ENCODE measurements at regions not wholly inside any gene's neighbourhood (a gene's known extent, or its start where the extent isn't known, plus 50 kb on each side); places are given as distances from the start of the nearest gene placed in this dataset.
A peak's percentile ranks its signal among the peaks of the same experiment; 100 is the strongest.

GRCh38 chr9:86730163-86730928 is 217.0 kb downstream of the GAS1 start:
- DNase-seq (ENCODE audit: low read depth) = no peak

- DNase-seq (ENCODE audit: low read depth) = no peak
Measured at GRCh38 chr9:86724529-86724928, 222.8 kb downstream of the GAS1 start.

GRCh38 chr9:86723346-86723745 is 224.0 kb downstream of the GAS1 start:
- no peak for DNase-seq (ENCODE audit: low read depth)

GRCh38 chr9:86722706-86723075 is 224.6 kb downstream of the GAS1 start:
- DNase-seq (ENCODE audit: low read depth) = no peak

GRCh38 chr9:86721843-86722705 is 225.2 kb downstream of the GAS1 start:
- DNase-seq (ENCODE audit: low read depth) = peak; percentile 85

- DNase-seq (ENCODE audit: low read depth) = no peak
Measured at GRCh38 chr9:86721226-86721781, 226.0 kb downstream of the GAS1 start.

- no peak for DNase-seq (ENCODE audit: low read depth)
Measured at GRCh38 chr9:86720639-86721225, 226.6 kb downstream of the GAS1 start.

GRCh38 chr9:86718388-86719049 is 228.8 kb downstream of the GAS1 start:
- DNase-seq (ENCODE audit: low read depth) = no peak

GRCh38 chr9:86716326-86716922 is 230.9 kb downstream of the GAS1 start:
- DNase-seq (ENCODE audit: low read depth) = no peak

- DNase-seq (ENCODE audit: low read depth) = peak; percentile 82
Measured at GRCh38 chr9:86714999-86715398, 232.3 kb downstream of the GAS1 start.

- peak; percentile 64 for DNase-seq (ENCODE audit: low read depth)
Measured at GRCh38 chr9:86713970-86714369, 233.3 kb downstream of the GAS1 start.

- DNase-seq (ENCODE audit: low read depth) = no peak
Measured at GRCh38 chr9:86713470-86713869, 233.8 kb downstream of the GAS1 start.

- DNase-seq (ENCODE audit: low read depth) = no peak
Measured at GRCh38 chr9:86708918-86709835, 238.1 kb downstream of the GAS1 start.

- no peak for DNase-seq (ENCODE audit: low read depth)
Measured at GRCh38 chr9:86707932-86708510, 239.3 kb downstream of the GAS1 start.

GRCh38 chr9:86706391-86706790 is 240.9 kb downstream of the GAS1 start:
- DNase-seq (ENCODE audit: low read depth) = no peak

GRCh38 chr9:86705490-86705889 is 241.8 kb downstream of the GAS1 start:
- DNase-seq (ENCODE audit: low read depth) = no peak

GRCh38 chr9:86703346-86703745 is 244.0 kb downstream of the GAS1 start:
- no peak for DNase-seq (ENCODE audit: low read depth)

- DNase-seq (ENCODE audit: low read depth) = no peak
Measured at GRCh38 chr9:86700629-86701028, 246.7 kb downstream of the GAS1 start.

GRCh38 chr9:86697999-86698398 is 249.3 kb downstream of the GAS1 start:
- DNase-seq (ENCODE audit: low read depth) = no peak

- no peak for DNase-seq (ENCODE audit: low read depth)
Measured at GRCh38 chr9:86697213-86697612, 250.1 kb downstream of the GAS1 start.
